K562 (cell line): ENCODE measurements at regions not wholly inside any gene's neighbourhood (a gene's known extent, or its start where the extent isn't known, plus 50 kb on each side); places are given as distances from the start of the nearest gene placed in this dataset.

Source experiments
- ATAC-seq: fragments of 200-7000 bp; cut with Tn5 transposase; 3 replicates; pipeline ENCODE4 v1.9.1; 2020; ENCODE audit warnings: moderate library complexity
- BruUV-seq: library from RNA; stranded (reverse); fragments of 400-500 nt; replicated peaks from 2 replicates; lab custom pipeline; 2021; lab: Mats Ljungman, UMichigan
- CTCF ChIA-PET: fragments of 300-600 bp; formaldehyde crosslinking; extraction: SDS; loops from one replicate; lab custom pipeline; 2021; ENCODE audit warnings: low intra/inter-chr PET ratio; lab: Yijun Ruan, JAX
- POLR2A ChIA-PET: fragments of 300-600, 350-650 bp; sonication (Branson Sonifier 250); formaldehyde crosslinking; extraction: SDS; loops from one replicate; lab custom pipeline; 2021; ENCODE audit warnings: antibody characterized with exemption, inconsistent platforms; lab: Yijun Ruan, JAX
- DNase-seq, 4 experiments: peaks; one replicate each; pipeline versions ENCODE4 v3.0.0 to v3.0.0-alpha.2; 2011 to 2018; ENCODE audit warnings: low spot score in 3 of 4, mixed read lengths in 3 of 4; ENCODE audit errors: extremely low read depth in 1 of 4
- FAIRE-seq: peaks from 2 replicates; lab custom pipeline; 2011; peaks lifted over from hg19 to GRCh38; lab: Jason Lieb, UNC
- H2AFZ ChIP-seq: 2 replicates; pipeline ENCODE4 v1.6.0; 2011; ENCODE audit warnings: low read depth, low read length, control low read depth, inconsistent platforms
- H3K27ac ChIP-seq: fragments of 200-600 bp; 3 replicates; pipeline ENCODE4 v1.8.0; 2011; ENCODE audit warnings: low read depth, mild to moderate bottlenecking, control low read depth, inconsistent platforms, low read length, moderate library complexity, mixed read lengths; ENCODE audit errors: extremely low read depth
- H3K27me3 ChIP-seq, 2 experiments: fragments of 300-600 bp in 1 of 2; 2 replicates in 1 of 2; 3 replicates in 1 of 2; pipeline versions ENCODE4 v1.6.0 to v1.8.0; 2011; ENCODE audit warnings: inconsistent platforms in 2 of 2, low read length in 2 of 2, mild to moderate bottlenecking in 1 of 2, mixed read lengths in 1 of 2, moderate library complexity in 1 of 2; ENCODE audit not compliant: control insufficient read depth in 2 of 2, insufficient read depth in 2 of 2
- H3K36me3 ChIP-seq: fragments of 300-600 bp; 3 replicates; pipeline ENCODE4 v1.8.0; 2011; ENCODE audit warnings: mild to moderate bottlenecking, low read length, inconsistent platforms; ENCODE audit not compliant: control insufficient read depth, insufficient read depth
- H3K4me1 ChIP-seq, 2 experiments: fragments of 200-600 bp in 1 of 2; replicated peaks in 1 of 2; 2 replicates in 1 of 2; 3 replicates in 1 of 2; pipeline versions ENCODE4 v1.5.1 to v1.8.0; 2011; ENCODE audit warnings: inconsistent platforms in 2 of 2, low read length in 2 of 2, mild to moderate bottlenecking in 1 of 2, mixed read lengths in 1 of 2, moderate library complexity in 1 of 2; ENCODE audit not compliant: control insufficient read depth in 2 of 2, insufficient read depth in 2 of 2
- H3K4me2 ChIP-seq: 2 replicates; pipeline ENCODE4 v1.6.1; 2011; ENCODE audit warnings: low read length, control low read depth, inconsistent platforms, mixed read lengths; ENCODE audit not compliant: insufficient read depth
- H3K4me3 ChIP-seq: fragments of 200-600 bp; sonication (generic), shearing (Covaris generic); 2 replicates; pipeline ENCODE4 v1.5.1; 2016; ENCODE audit warnings: control low read depth, inconsistent platforms
- H3K79me2 ChIP-seq: fragments of 200-600 bp; 3 replicates; pipeline ENCODE4 v1.8.0; 2011; ENCODE audit warnings: low read length, inconsistent platforms; ENCODE audit not compliant: control insufficient read depth, insufficient read depth
- H3K9ac ChIP-seq, 2 experiments: 2 replicates each; pipeline versions ENCODE4 v1.6.0 to v1.6.1; 2011; ENCODE audit warnings: low read depth in 2 of 2, low read length in 2 of 2, control low read depth in 1 of 2, inconsistent platforms in 1 of 2, mild to moderate bottlenecking in 1 of 2, mixed read lengths in 1 of 2; ENCODE audit not compliant: insufficient read depth in 1 of 2
- H3K9me1 ChIP-seq: one replicate; pipeline ENCODE4 v1.6.0; 2011; ENCODE audit warnings: inconsistent platforms, mild to moderate bottlenecking, low read length, moderate library complexity; ENCODE audit not compliant: control insufficient read depth, insufficient read depth
- H3K9me3 ChIP-seq: replicated peaks from 2 replicates; pipeline ENCODE4 v1.5.1; 2011; ENCODE audit warnings: low read depth, low read length, inconsistent platforms; ENCODE audit not compliant: control insufficient read depth, insufficient read depth
- H4K20me1 ChIP-seq: replicated peaks from 2 replicates; pipeline ENCODE4 v1.6.1; 2011; ENCODE audit warnings: low read length, inconsistent platforms, mixed read lengths; ENCODE audit not compliant: control insufficient read depth, insufficient read depth
- CSDE1 ChIP-seq, 2 experiments: fragments of 450-650 bp; IDR thresholded peaks; 2 replicates each; pipeline ENCODE4 v1.6.1; 2016; ENCODE audit warnings: mild to moderate bottlenecking in 1 of 2
- GATAD2B ChIP-seq: fragments of 450-650 bp; IDR thresholded peaks from 2 replicates; pipeline ENCODE4 v1.6.1; 2017; ENCODE audit warnings: mild to moderate bottlenecking, borderline replicate concordance
- MEIS2 ChIP-seq: fragments of 450-650 bp; IDR thresholded peaks from 2 replicates; pipeline ENCODE4 v1.6.1; 2014; ENCODE audit warnings: mild to moderate bottlenecking; ENCODE audit not compliant: partially characterized antibody
- MTA1 ChIP-seq: fragments of 450-650 bp; IDR thresholded peaks from 2 replicates; pipeline ENCODE4 v1.6.1; 2017; ENCODE audit warnings: borderline replicate concordance
- NCOA2 ChIP-seq, 2 experiments: fragments of 450-650 bp; IDR thresholded peaks; 2 replicates each; pipeline ENCODE4 v1.6.1; 2018; ENCODE audit warnings: mild to moderate bottlenecking in 2 of 2, moderate library complexity in 1 of 2; ENCODE audit not compliant: partially characterized antibody in 2 of 2
- SRF ChIP-seq, 2 experiments: fragments of 250-450, 450-650 bp in 1 of 2; sonication (Bioruptor Pico) in 1 of 2; sonication (generic) in 1 of 2; formaldehyde crosslinking; IDR thresholded peaks; 2 replicates each; pipeline versions ENCODE4 v1.5.0 to v1.5.1; 2020 to 2022; ENCODE audit warnings: mild to moderate bottlenecking in 1 of 2, missing genetic modification reagents in 1 of 2
- ZKSCAN3 ChIP-seq: fragments of 250-450 bp; sonication (Bioruptor Pico); IDR thresholded peaks from 2 replicates; pipeline ENCODE4 v1.4.0; 2020
- WGBS: fragments of 100-300 bp; shearing (Covaris generic); methylation state at CpG from one replicate; pipeline ENCODE4 v1.1.6; 2016; ENCODE audit warnings: low coverage, mixed read lengths; ENCODE audit not compliant: insufficient coverage; ENCODE audit errors: missing lambda C conversion rate; 5-methylcytosine and 5-hydroxymethylcytosine counted together
- in situ Hi-C: fragments of 300-500 bp; cut with MboI; formaldehyde crosslinking; loops from 4 replicates; pipeline ENCODE4 v1.15.0; 2018; ENCODE audit warnings: inconsistent platforms, mixed read lengths
- intact Hi-C: fragments of 100-400 bp; cut with micrococcal nuclease; formaldehyde crosslinking; loops from 2 replicates; pipeline ENCODE4 v1.14.2; 2022
- TF ChIP-seq, protein P1 (sequence below): fragments of 450-650 bp; IDR thresholded peaks from 2 replicates; pipeline ENCODE4 v1.6.1; 2016

DNA sequence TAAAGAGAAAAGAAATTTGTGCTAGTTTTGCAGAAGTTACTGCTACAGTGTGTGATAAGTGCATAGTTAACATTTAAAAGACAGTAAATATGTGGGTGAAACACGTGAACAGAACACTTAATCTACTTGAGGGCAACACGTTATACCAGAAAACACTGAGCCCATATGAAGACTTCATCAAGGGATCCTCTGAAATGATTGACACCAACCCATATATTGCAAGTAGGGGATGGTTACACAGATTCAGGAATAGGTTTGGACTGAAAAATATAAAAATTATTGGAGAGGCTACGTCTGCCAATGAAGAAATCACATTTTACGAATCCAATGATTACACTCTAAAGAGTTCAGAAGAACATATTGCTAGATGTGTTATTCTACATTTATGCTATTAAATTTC is 185.6 kb downstream of the GPX5 start:
- ChIA-PET POLR2A (interaction anchor here (0.6 to 3.5 kb wide), 10 partner anchors 9 to 1552 kb away, joined by 3 to 18 read pairs (median 4); partner anchors contain the start of gene ZKSCAN8), CTCF (no interaction called here)
- ATAC-seq (no peak), FAIRE-seq (no peak), DNase-seq (no peak)
- WGBS: 48% methylated on average over 4 of the region's 4 CpGs
- Histone ChIP-seq H3K4me3 (0 out of 2 replicates have a peak overlapping the region, but pooled peaks have one; percentile 51), H4K20me1 (no peaks in the 10 kb centered on the region), H3K79me2 (peaks cover 29% of the 10 kb centered on the region), H3K9me1 (no peaks in the 10 kb centered on the region), H3K4me1 (peaks cover 0 to 16% of the 10 kb centered on the region in 2 experiments; a peak in 3 of 5 replicates), H3K4me2 (peak overlapping the region; percentile 94), H3K9ac (peak overlapping the region in 1 of 2 experiments; percentile 92; a peak in 2 of 4 replicates), H2AFZ (peak overlapping the region; percentile 99), H3K36me3 (no peaks in the 10 kb centered on the region; the same call in 2 of the 3 replicates), H3K27ac (peak overlapping the region; percentile 89), H3K9me3 (peaks cover 18% of the 10 kb centered on the region), H3K27me3 (no peaks in the 10 kb centered on the region)
- no peak for TF ChIP-seq ZKSCAN3 (CRISPR knock-in tag)
- 0 out of 4 replicates have a peak, but pooled peaks of 1 of the 2 experiments have one; percentile 32 for TF ChIP-seq CSDE1 (IDR thresholded peaks at IDR 0.05)
- TF ChIP-seq GATAD2B: peak; percentile 34; the same call in 1 of the 2 replicates
- TF ChIP-seq, protein P1, sequence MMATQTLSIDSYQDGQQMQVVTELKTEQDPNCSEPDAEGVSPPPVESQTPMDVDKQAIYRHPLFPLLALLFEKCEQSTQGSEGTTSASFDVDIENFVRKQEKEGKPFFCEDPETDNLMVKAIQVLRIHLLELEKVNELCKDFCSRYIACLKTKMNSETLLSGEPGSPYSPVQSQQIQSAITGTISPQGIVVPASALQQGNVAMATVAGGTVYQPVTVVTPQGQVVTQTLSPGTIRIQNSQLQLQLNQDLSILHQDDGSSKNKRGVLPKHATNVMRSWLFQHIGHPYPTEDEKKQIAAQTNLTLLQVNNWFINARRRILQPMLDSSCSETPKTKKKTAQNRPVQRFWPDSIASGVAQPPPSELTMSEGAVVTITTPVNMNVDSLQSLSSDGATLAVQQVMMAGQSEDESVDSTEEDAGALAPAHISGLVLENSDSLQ: peak; percentile 92
- 0 out of 4 replicates have a peak, but pooled peaks of 1 of the 2 experiments have one; percentile 30 for TF ChIP-seq SRF (CRISPR knock-in tag; IDR thresholded peaks at IDR 0.05)
- TF ChIP-seq MTA1: no peak
- TF ChIP-seq NCOA2 (IDR thresholded peaks at IDR 0.05; ENCODE audit: partially characterized antibody in 2 of 2): peak in 1 of 2 experiments; percentile 35
- TF ChIP-seq MEIS2: peak; percentile 35
- intact Hi-C loops: loop anchor here (2.0 kb wide), 1 partner anchor 25 kb away; no protein-coding TSS in a partner anchor
- in situ Hi-C loops: no loop called here
- BruUV-seq: no TSS peak
